ENCODE measurements at regions not wholly inside any gene's neighbourhood (a gene's known extent, or its start where the extent isn't known, plus 50 kb on each side); places are given as distances from the start of the nearest gene placed in this dataset.

GRCh38 chr13:91142572-91142971 lies 204.9 kb upstream of the MIR17HG start:
- TF ChIP-seq CTCF (IDR thresholded peaks at IDR 0.05; ENCODE audit: low read depth, low read length, poor library complexity, severe bottlenecking) (no peak), EZH2phosphoT487 (IDR thresholded peaks at IDR 0.05; ENCODE audit: borderline replicate concordance, low read length) (no peak)
